CD14-positive monocyte (primary cell): ENCODE measurements at regions not wholly inside any gene's neighbourhood (a gene's known extent, or its start where the extent isn't known, plus 50 kb on each side); places are given as distances from the start of the nearest gene placed in this dataset.

ENCODE experiments used
- DNase-seq, 3 donors: peaks; one replicate each; pipeline ENCODE4 v3.0.0-alpha.2; 2011 to 2022
- H2AFZ ChIP-seq: 2 replicates; pipeline ENCODE4 v1.6.0; 2012; ENCODE audit warnings: mild to moderate bottlenecking, low read depth, low read length, inconsistent platforms; ENCODE audit not compliant: insufficient read depth, poor library complexity, severe bottlenecking
- H3K27ac ChIP-seq, 2 donors: 1 replicate in 1 of 2; 2 replicates in 1 of 2; pipeline ENCODE4 v1.5.1; 2012 to 2013; ENCODE audit warnings: low read length in 2 of 2, control low read depth in 1 of 2, inconsistent platforms in 1 of 2, low read depth in 1 of 2, mild to moderate bottlenecking in 1 of 2
- H3K27me3 ChIP-seq, 2 donors: one replicate each; pipeline versions ENCODE4 v1.6.0 to v1.6.1; 2011 to 2013; ENCODE audit warnings: low read length in 2 of 2; ENCODE audit not compliant: control insufficient read depth in 2 of 2, insufficient read depth in 2 of 2
- H3K36me3 ChIP-seq, 2 donors: replicated peaks in 1 of 2; 1 replicate in 1 of 2; 2 replicates in 1 of 2; pipeline versions ENCODE4 v1.5.1 to v1.6.1; 2012 to 2013; ENCODE audit warnings: low read length in 2 of 2, control low read depth in 1 of 2, inconsistent platforms in 1 of 2, mild to moderate bottlenecking in 1 of 2; ENCODE audit not compliant: insufficient read depth in 2 of 2, control insufficient read depth in 1 of 2
- H3K4me1 ChIP-seq, 2 donors: 1 replicate in 1 of 2; 2 replicates in 1 of 2; pipeline versions ENCODE4 v1.5.1 to v1.6.1; 2012 to 2013; ENCODE audit warnings: low read length in 2 of 2, control low read depth in 1 of 2, inconsistent platforms in 1 of 2, mild to moderate bottlenecking in 1 of 2, moderate library complexity in 1 of 2; ENCODE audit not compliant: insufficient read depth in 2 of 2, control insufficient read depth in 1 of 2
- H3K4me2 ChIP-seq: replicated peaks from 2 replicates; pipeline ENCODE3; 2012; ENCODE audit warnings: low read length, moderate library complexity, mild to moderate bottlenecking; ENCODE audit not compliant: poor library complexity, severe bottlenecking; ENCODE audit errors: extremely low read depth
- H3K4me3 ChIP-seq, 3 experiments: fragments of 200-600 bp in 1 of 3; sonication (generic) in 1 of 3; replicated peaks in 1 of 3; 1 replicate in 2 of 3; 2 replicates in 1 of 3; pipeline ENCODE4 v1.5.1; 2011 to 2013; ENCODE audit warnings: low read length in 3 of 3, mild to moderate bottlenecking in 3 of 3, control low read depth in 2 of 3, low read depth in 2 of 3, inconsistent platforms in 1 of 3, moderate library complexity in 1 of 3
- H3K79me2 ChIP-seq: 2 replicates; pipeline ENCODE4 v1.6.0; 2012; ENCODE audit warnings: mild to moderate bottlenecking, control low read depth, inconsistent platforms, low read length, moderate library complexity; ENCODE audit not compliant: insufficient read depth
- H3K9ac ChIP-seq: 2 replicates; pipeline ENCODE4 v1.6.0; 2017; ENCODE audit warnings: low read length, mild to moderate bottlenecking; ENCODE audit not compliant: insufficient read depth, poor library complexity, severe bottlenecking
- H3K9me3 ChIP-seq, 2 donors: replicated peaks in 1 of 2; 1 replicate in 1 of 2; 2 replicates in 1 of 2; pipeline versions ENCODE4 v1.5.1 to v1.6.1; 2012 to 2013; ENCODE audit warnings: low read length in 2 of 2, control low read depth in 1 of 2; ENCODE audit not compliant: control insufficient read depth in 1 of 2, insufficient read depth in 1 of 2
- H4K20me1 ChIP-seq: 2 replicates; pipeline ENCODE4 v1.6.0; 2012; ENCODE audit warnings: mild to moderate bottlenecking, low read length, control low read depth, moderate library complexity; ENCODE audit not compliant: insufficient read depth
- H3K27ac Mint-ChIP-seq, 7 donors: one replicate each; pipeline ENCODE4 v1.8.0; 2020; ENCODE audit warnings: mild to moderate bottlenecking in 7 of 7, mixed read lengths in 7 of 7, moderate library complexity in 6 of 7, inconsistent platforms in 2 of 7
- H3K27me3 Mint-ChIP-seq, 3 donors: one replicate each; pipeline ENCODE4 v1.8.0; 2021 to 2022; ENCODE audit warnings: low read depth in 3 of 3, mild to moderate bottlenecking in 3 of 3, mixed read lengths in 3 of 3, moderate library complexity in 3 of 3, inconsistent platforms in 1 of 3
- H3K36me3 Mint-ChIP-seq, 2 donors: one replicate each; pipeline ENCODE4 v1.8.0; 2020; ENCODE audit warnings: mixed read lengths in 2 of 2, inconsistent platforms in 1 of 2, mild to moderate bottlenecking in 1 of 2
- H3K4me1 Mint-ChIP-seq: one replicate; pipeline ENCODE4 v1.8.0; 2020; ENCODE audit warnings: mild to moderate bottlenecking, mixed read lengths
- H3K4me3 Mint-ChIP-seq, 2 donors: one replicate each; pipeline ENCODE4 v1.8.0; 2020; ENCODE audit warnings: mild to moderate bottlenecking in 2 of 2, mixed read lengths in 2 of 2, moderate library complexity in 1 of 2
- H3K9me3 Mint-ChIP-seq, 7 donors: one replicate each; pipeline ENCODE4 v1.8.0; 2020 to 2022; ENCODE audit warnings: mixed read lengths in 7 of 7, mild to moderate bottlenecking in 6 of 7, moderate library complexity in 6 of 7, inconsistent platforms in 2 of 7
- CTCF ChIP-seq: fragments of 200-600 bp; IDR thresholded peaks from one replicate; pipeline ENCODE4 v1.8.0; 2022; ENCODE audit warnings: antibody characterized with exemption, mild to moderate bottlenecking
- WGBS: methylation state at CpG from one replicate; pipeline ENCODE4 v1.1.5; 2013; ENCODE audit warnings: missing lambda C conversion rate; ENCODE audit not compliant: insufficient coverage; 5-methylcytosine and 5-hydroxymethylcytosine counted together
- intact Hi-C, 2 donors: fragments of 100-400 bp; cut with micrococcal nuclease; formaldehyde crosslinking; loops; one replicate each; pipeline versions ENCODE4 v1.15.0 to v1.15.1; 2023

- Mint-ChIP-seq H3K4me1 (no peaks in the 10 kb centered on the region), H3K27me3 (no peaks in the 10 kb centered on the region), H3K9me3 (peaks cover 0 to 15% (median 6%) of the 10 kb centered on the region in 7 donors), H3K36me3 (no peaks in the 10 kb centered on the region), H3K27ac (no peak overlapping the region), H3K4me3 (no peak overlapping the region)
- no peaks in the 10 kb centered on the region for H3K36me3 ChIP-seq
- H3K4me2 ChIP-seq, result no peak overlapping the region
- H3K27me3 ChIP-seq, result no peaks in the 10 kb centered on the region
- no peak overlapping the region for H3K9ac ChIP-seq
- intact Hi-C loops, result no loop called here
- no peak for TF ChIP-seq CTCF
- no peak overlapping the region for H2AFZ ChIP-seq
- peaks cover 15 to 17% of the 10 kb centered on the region in 2 donors for H3K9me3 ChIP-seq
- no CpG with 5 or more reads among the region's 3 CpGs for WGBS
- H3K4me1 ChIP-seq, result no peaks in the 10 kb centered on the region
- no peaks in the 10 kb centered on the region for H3K79me2 ChIP-seq
- no peaks in the 10 kb centered on the region for H4K20me1 ChIP-seq
- no peak overlapping the region for H3K27ac ChIP-seq
- no peak for DNase-seq
- no peak overlapping the region for H3K4me3 ChIP-seq
These were observed 274.8 kb upstream of the BTBD3 start for GRCh38 chr20:11642866-11643265.

- 92% methylated on average over 6 of the region's 6 CpGs for WGBS
- Histone ChIP-seq H3K36me3 (no peaks in the 10 kb centered on the region), H3K4me1 (no peaks in the 10 kb centered on the region), H2AFZ (no peak overlapping the region), H4K20me1 (no peaks in the 10 kb centered on the region), H3K79me2 (no peaks in the 10 kb centered on the region), H3K27ac (no peak overlapping the region), H3K9ac (no peak overlapping the region), H3K4me3 (no peak overlapping the region), H3K4me2 (no peak overlapping the region), H3K27me3 (no peaks in the 10 kb centered on the region), H3K9me3 (peaks cover 15 to 17% of the 10 kb centered on the region in 2 donors)
- Mint-ChIP-seq H3K4me1 (no peaks in the 10 kb centered on the region), H3K4me3 (no peak overlapping the region), H3K27ac (no peak overlapping the region), H3K9me3 (peaks cover 2 to 14% (median 10%) of the 10 kb centered on the region in 7 donors), H3K36me3 (no peaks in the 10 kb centered on the region), H3K27me3 (peaks cover 0 to 1% (median 0%) of the 10 kb centered on the region in 3 donors)
- DNase-seq, result no peak
- no peak for TF ChIP-seq CTCF
- intact Hi-C loops, result no loop called here
These were observed 271.3 kb upstream of the BTBD3 start for GRCh38 chr20:11646359-11646758.
